ENCODE measurements at regions not wholly inside any gene's neighbourhood (a gene's known extent, or its start where the extent isn't known, plus 50 kb on each side); places are given as distances from the start of the nearest gene placed in this dataset.

DNA sequence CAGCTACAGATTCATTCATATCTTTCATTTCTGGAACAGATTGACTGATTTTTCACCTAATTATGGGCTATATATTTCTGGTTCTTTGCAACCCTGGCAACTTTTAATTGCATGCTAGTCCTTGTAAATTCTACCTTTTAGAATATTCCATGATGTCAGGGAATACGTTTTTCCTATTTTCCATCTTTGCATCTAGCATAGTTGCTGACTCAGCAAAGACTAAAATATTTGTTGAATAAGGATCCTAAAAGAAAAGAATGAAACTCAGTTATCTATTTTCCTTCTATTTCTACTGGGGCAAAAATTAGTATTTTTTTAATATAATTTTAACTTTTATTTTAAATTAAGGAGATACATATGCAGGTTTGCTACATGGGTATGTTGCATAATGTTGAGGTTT lies 438.3 kb downstream of the GXYLT1 start:
- H4K5ac ChIP-seq (ENCODE audit: low read depth, low read length) = no peak overlapping the region
- no peak overlapping the region for H3K9ac ChIP-seq (ENCODE audit: low read depth, low read length)
- H4K20me1 ChIP-seq (ENCODE audit: insufficient read depth, low read length) = no peaks in the 10 kb centered on the region
- H4K8ac ChIP-seq (ENCODE audit: low read depth in 2 of 2, low read length in 2 of 2) = no peak overlapping the region
- in situ Hi-C loops (cut with MboI; ENCODE audit: low sequenced_read_pairs) = no loop called here
- no peaks in the 10 kb centered on the region for H3K79me1 ChIP-seq (ENCODE audit: low read depth in 1 of 2, low read length in 2 of 2)
- H3K23ac ChIP-seq (ENCODE audit: low read depth, low read length) = no peak overlapping the region
- no peak overlapping the region for H3K4me2 ChIP-seq (ENCODE audit: low read depth, low read length)
- no peaks in the 10 kb centered on the region for H3K4me1 ChIP-seq (ENCODE audit: control insufficient read depth, insufficient read depth, low read length)
- TF ChIP-seq MXI1 (IDR thresholded peaks at IDR 0.05; ENCODE audit: borderline replicate concordance, low read depth, low read length) = no peak
- no peak for TF ChIP-seq SMC3 (IDR thresholded peaks at IDR 0.05; ENCODE audit: low read depth, low read length)
- no peak for TF ChIP-seq NFE2L2 (IDR thresholded peaks at IDR 0.05; ENCODE audit: low read depth, low read length)
- TF ChIP-seq CHD1 (IDR thresholded peaks at IDR 0.05; ENCODE audit: low read depth, low read length) = no peak
- TF ChIP-seq FOS (IDR thresholded peaks at IDR 0.05; ENCODE audit: low read depth, low read length) = no peak
- TF ChIP-seq RFX5 (IDR thresholded peaks at IDR 0.05; ENCODE audit: low read depth, low read length) = no peak
- TF ChIP-seq MAZ (IDR thresholded peaks at IDR 0.05; ENCODE audit: borderline replicate concordance, low read depth, low read length) = no peak
- no peak for TF ChIP-seq RCOR1 (IDR thresholded peaks at IDR 0.05; ENCODE audit: insufficient replicate concordance, low read length)
- peak; percentile 99 for TF ChIP-seq MAFK (IDR thresholded peaks at IDR 0.05; ENCODE audit: low read depth, low read length)
- H2BK5ac ChIP-seq (ENCODE audit: low read depth, low read length, poor library complexity, severe bottlenecking) = no peak overlapping the region
- dilution Hi-C loops (cut with HindIII; ENCODE audit: low sequenced_read_pairs, unreplicated experiment) = no loop called here
- H3K18ac ChIP-seq (ENCODE audit: low read depth, low read length) = no peak overlapping the region
- no peak overlapping the region for H4K91ac ChIP-seq (ENCODE audit: insufficient read depth, low read depth, low read length)
- ChIA-PET CTCF (no interaction called here), POLR2A (ENCODE audit: unreplicated experiment) (no interaction called here)
- H3K14ac ChIP-seq (replicated peaks; ENCODE audit: low read depth, low read length) = no peak overlapping the region
- H3K27me3 ChIP-seq (ENCODE audit: control insufficient read depth, insufficient read depth, low read length) = no peaks in the 10 kb centered on the region
- no peak overlapping the region for H2BK120ac ChIP-seq (ENCODE audit: low read depth, low read length)
- no peak overlapping the region for H2AK9ac ChIP-seq (replicated peaks; ENCODE audit: low read depth, low read length, poor library complexity)
- BruUV-seq (replicated peaks) = no TSS peak
- no peak overlapping the region for H3K56ac ChIP-seq (ENCODE audit: extremely low read depth, insufficient read depth, low read length)
- intact Hi-C loops (cut with micrococcal nuclease) = no loop called here
- no peak for DNase-seq
- H3K9me3 ChIP-seq (ENCODE audit: control insufficient read depth, insufficient read depth, low read length) = no peaks in the 10 kb centered on the region
- no peak overlapping the region for H2BK20ac ChIP-seq (ENCODE audit: low read depth, low read length)
- H2AFZ ChIP-seq (replicated peaks; ENCODE audit: low read length, poor library complexity) = no peak overlapping the region
- no peak overlapping the region for H3K4ac ChIP-seq (ENCODE audit: low read depth, low read length)
- no peak overlapping the region for H3K4me3 ChIP-seq (ENCODE audit: insufficient read depth, low read depth, low read length)
- H3K36me3 ChIP-seq (ENCODE audit: control insufficient read depth, insufficient read depth, low read length) = no peaks in the 10 kb centered on the region
- WGBS, 2 experiments (ENCODE audit: extremely low coverage in 2 of 2, insufficient read length in 1 of 2) = no CpG with 5 or more reads among the region's 1 CpG
- no peak overlapping the region for H2AK5ac ChIP-seq (ENCODE audit: low read depth, low read length)
- H3K9me1 ChIP-seq (ENCODE audit: insufficient read depth, low read length) = no peaks in the 10 kb centered on the region
- H2BK15ac ChIP-seq (ENCODE audit: low read depth, low read length) = no peak overlapping the region
- no peak overlapping the region for H3K27ac ChIP-seq (ENCODE audit: insufficient read depth, low read length)
- no peak for ATAC-seq (ENCODE audit: low read depth)

Data from IMR-90 (cell line).